ENCODE measurements at regions not wholly inside any gene's neighbourhood (a gene's known extent, or its start where the extent isn't known, plus 50 kb on each side); places are given as distances from the start of the nearest gene placed in this dataset.

GRCh38 chr16:64892835-64893785, 228.8 kb downstream of the CDH11 start:
- no peak for DNase-seq

- DNase-seq: no peak
These were observed 232.4 kb downstream of the CDH11 start for GRCh38 chr16:64889446-64889845.

- no peak for DNase-seq
These were observed 234.2 kb downstream of the CDH11 start for GRCh38 chr16:64887651-64888050.

- DNase-seq: no peak
These were observed 239.6 kb downstream of the CDH11 start for GRCh38 chr16:64882078-64882784.

- no peak for DNase-seq
These were observed 240.9 kb downstream of the CDH11 start for GRCh38 chr16:64880994-64881393.

- DNase-seq: no peak
These were observed 241.9 kb downstream of the CDH11 start for GRCh38 chr16:64880006-64880405.

GRCh38 chr16:64878940-64879339, 242.9 kb downstream of the CDH11 start:
- DNase-seq: no peak

- DNase-seq: no peak
These were observed 249.8 kb downstream of the CDH11 start for GRCh38 chr16:64872101-64872500.

GRCh38 chr16:64870859-64871258, 251.0 kb downstream of the CDH11 start:
- DNase-seq: no peak

GRCh38 chr16:64869781-64870180, 252.1 kb downstream of the CDH11 start:
- no peak for DNase-seq

- DNase-seq: no peak
These were observed 255.8 kb downstream of the CDH11 start for GRCh38 chr16:64866021-64866420.

- DNase-seq: no peak
These were observed 256.7 kb downstream of the CDH11 start for GRCh38 chr16:64865069-64865696.

- no peak for DNase-seq
These were observed 257.5 kb downstream of the CDH11 start for GRCh38 chr16:64864232-64864809.

- no peak for DNase-seq
These were observed 263.8 kb downstream of the CDH11 start for GRCh38 chr16:64858076-64858475.

- no peak for DNase-seq
These were observed 264.5 kb downstream of the CDH11 start for GRCh38 chr16:64857411-64857810.

- no peak for DNase-seq
These were observed 268.3 kb downstream of the CDH11 start for GRCh38 chr16:64853551-64853950.

- DNase-seq: no peak
These were observed 274.9 kb downstream of the CDH11 start for GRCh38 chr16:64846966-64847365.

GRCh38 chr16:64845071-64845470, 276.8 kb downstream of the CDH11 start:
- DNase-seq: no peak

GRCh38 chr16:64841482-64841881, 280.4 kb downstream of the CDH11 start:
- DNase-seq: no peak

- DNase-seq: no peak
These were observed 280.8 kb downstream of the CDH11 start for GRCh38 chr16:64841071-64841470.

GRCh38 chr16:64830653-64831052, 291.2 kb downstream of the CDH11 start:
- DNase-seq: no peak

GRCh38 chr16:64829678-64830077, 292.2 kb downstream of the CDH11 start:
- no peak for DNase-seq

- no peak for DNase-seq
These were observed 295.5 kb downstream of the CDH11 start for GRCh38 chr16:64826374-64826773.
